Astrocyte (in vitro differentiated cells and primary cell): ENCODE measurements at regions not wholly inside any gene's neighbourhood (a gene's known extent, or its start where the extent isn't known, plus 50 kb on each side); places are given as distances from the start of the nearest gene placed in this dataset.

Experiments used
- DNase-seq: peaks from one replicate; pipeline ENCODE4 v3.0.0-alpha.2; 2010; ENCODE audit warnings: low read depth
- FAIRE-seq: peaks from 2 replicates; lab custom pipeline; 2011; peaks lifted over from hg19 to GRCh38; lab: Jason Lieb, UNC
- H2AFZ ChIP-seq: 2 replicates; pipeline ENCODE4 v1.6.0; 2012; ENCODE audit warnings: low read depth, low read length, inconsistent platforms
- H3K27ac ChIP-seq: 2 replicates; pipeline ENCODE4 v1.5.1; 2011; ENCODE audit warnings: low read depth, low read length, inconsistent platforms
- H3K27me3 ChIP-seq: 2 replicates; pipeline ENCODE4 v1.6.0; 2011; ENCODE audit warnings: low read length, inconsistent platforms; ENCODE audit not compliant: insufficient read depth
- H3K36me3 ChIP-seq: 2 replicates; pipeline ENCODE4 v1.5.1; 2011; ENCODE audit warnings: low read length, inconsistent platforms; ENCODE audit not compliant: insufficient read depth
- H3K4me1 ChIP-seq: 2 replicates; pipeline ENCODE4 v1.5.1; 2011; ENCODE audit warnings: low read length, inconsistent platforms; ENCODE audit not compliant: insufficient read depth
- H3K4me2 ChIP-seq: 2 replicates; pipeline ENCODE4 v1.6.0; 2012; ENCODE audit warnings: low read length, inconsistent platforms
- H3K4me3 ChIP-seq: 2 replicates; pipeline ENCODE4 v1.5.1; 2011; ENCODE audit warnings: low read depth, mild to moderate bottlenecking, low read length, inconsistent platforms; ENCODE audit not compliant: insufficient read depth
- H3K79me2 ChIP-seq: 2 replicates; pipeline ENCODE4 v1.6.0; 2012; ENCODE audit warnings: mild to moderate bottlenecking, low read length, inconsistent platforms; ENCODE audit not compliant: insufficient read depth
- H3K9ac ChIP-seq: 2 replicates; pipeline ENCODE4 v1.6.0; 2012; ENCODE audit warnings: mild to moderate bottlenecking, low read length, inconsistent platforms
- H3K9me3 ChIP-seq: 2 replicates; pipeline ENCODE4 v1.5.1; 2012; ENCODE audit warnings: low read depth, mild to moderate bottlenecking, low read length, inconsistent platforms; ENCODE audit not compliant: insufficient read depth
- H4K20me1 ChIP-seq: 2 replicates; pipeline ENCODE4 v1.6.0; 2012; ENCODE audit warnings: low read length, inconsistent platforms; ENCODE audit not compliant: insufficient read depth
- H3K27ac Mint-ChIP-seq: one replicate; pipeline ENCODE4 v1.8.0; 2021; ENCODE audit warnings: mild to moderate bottlenecking, mixed read lengths; ENCODE audit not compliant: unreplicated experiment
- H3K27me3 Mint-ChIP-seq: one replicate; pipeline ENCODE4 v1.8.0; 2021; ENCODE audit warnings: low read depth, mixed read lengths; ENCODE audit not compliant: unreplicated experiment
- H3K36me3 Mint-ChIP-seq: one replicate; pipeline ENCODE4 v1.8.0; 2021; ENCODE audit warnings: low read depth, mixed read lengths; ENCODE audit not compliant: unreplicated experiment
- H3K4me1 Mint-ChIP-seq: one replicate; pipeline ENCODE4 v1.8.0; 2021; ENCODE audit warnings: low read depth, mixed read lengths; ENCODE audit not compliant: unreplicated experiment
- H3K4me3 Mint-ChIP-seq: one replicate; pipeline ENCODE4 v1.8.0; 2021; ENCODE audit warnings: mild to moderate bottlenecking, moderate library complexity, mixed read lengths; ENCODE audit not compliant: unreplicated experiment
- H3K9me3 Mint-ChIP-seq: one replicate; pipeline ENCODE4 v1.8.0; 2021; ENCODE audit warnings: mild to moderate bottlenecking, mixed read lengths; ENCODE audit not compliant: unreplicated experiment
- EZH2 ChIP-seq: IDR thresholded peaks from 2 replicates; pipeline ENCODE4 v1.6.1; 2012; ENCODE audit warnings: mild to moderate bottlenecking, low read length, inconsistent platforms; ENCODE audit not compliant: insufficient read depth
- TF ChIP-seq, protein P1 (sequence below): IDR thresholded peaks from 2 replicates; pipeline ENCODE4 v1.5.1; 2011; ENCODE audit warnings: low read depth, mild to moderate bottlenecking, inconsistent platforms, low read length, moderate library complexity; ENCODE audit not compliant: insufficient read depth

DNA sequence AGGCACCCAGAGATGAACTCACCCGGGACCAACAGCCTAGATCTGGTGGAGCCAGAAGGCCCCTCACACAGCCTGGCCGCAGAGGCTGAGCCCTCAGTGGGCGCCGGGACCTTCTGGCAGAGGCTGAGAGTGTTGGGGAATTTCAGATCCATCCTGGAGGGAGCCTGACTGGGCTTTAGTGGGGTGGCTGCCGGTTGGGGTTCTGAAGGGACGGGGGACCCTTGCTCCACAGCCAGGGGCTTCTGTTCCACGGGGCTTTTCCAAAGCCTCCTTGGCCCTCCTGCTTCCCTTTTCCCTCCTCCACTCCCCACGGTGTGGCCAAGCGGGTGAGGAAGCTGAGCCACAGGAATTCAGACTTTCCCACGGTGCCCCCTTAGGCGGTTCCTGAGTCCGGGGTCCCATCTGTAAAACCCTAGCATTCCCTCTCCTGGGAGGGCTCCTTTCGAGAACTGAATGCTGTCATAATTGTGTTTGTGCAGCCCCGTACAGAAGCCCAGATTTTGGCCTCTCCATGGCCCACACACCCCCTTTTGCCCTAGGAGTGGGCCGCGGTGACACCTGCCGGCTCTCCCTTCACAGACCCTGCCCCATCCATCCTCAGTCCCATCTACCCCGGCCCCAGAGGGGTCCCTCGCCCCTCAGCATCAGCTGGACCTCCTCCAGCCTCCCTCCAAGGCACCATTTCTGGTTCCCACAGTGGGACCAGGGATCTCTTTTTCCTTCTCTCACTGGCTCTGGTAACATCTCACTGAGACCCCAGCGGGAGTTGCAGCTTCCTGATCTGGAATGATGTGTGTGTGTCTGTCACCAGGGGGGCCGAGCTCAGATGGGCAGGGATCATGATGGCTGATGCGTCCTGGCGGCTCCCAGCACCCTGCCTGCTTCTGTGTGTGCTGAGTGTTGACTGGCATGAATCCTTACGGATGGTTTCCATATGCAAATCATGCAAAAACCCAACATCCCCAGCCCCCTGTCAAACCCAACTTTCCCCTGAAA is 1048.4 kb downstream of the TBC1D22A start:
- peaks cover 43% of the 10 kb centered on the region for H3K27me3 Mint-ChIP-seq
- Histone ChIP-seq H3K36me3 (no peaks in the 10 kb centered on the region), H3K4me2 (no peak overlapping the region), H3K9ac (no peak overlapping the region), H3K4me3 (no peak overlapping the region), H3K4me1 (no peaks in the 10 kb centered on the region), H3K27ac (no peak overlapping the region), H3K9me3 (peaks cover 16% of the 10 kb centered on the region), H3K79me2 (no peaks in the 10 kb centered on the region), H2AFZ (no peak overlapping the region), H4K20me1 (no peaks in the 10 kb centered on the region), H3K27me3 (no peaks in the 10 kb centered on the region)
- H3K4me3 Mint-ChIP-seq = no peak overlapping the region
- no peak overlapping the region for H3K27ac Mint-ChIP-seq
- no peak for FAIRE-seq
- no peak for DNase-seq
- no peaks in the 10 kb centered on the region for H3K36me3 Mint-ChIP-seq
- H3K9me3 Mint-ChIP-seq = no peaks in the 10 kb centered on the region
- TF ChIP-seq, protein P1, sequence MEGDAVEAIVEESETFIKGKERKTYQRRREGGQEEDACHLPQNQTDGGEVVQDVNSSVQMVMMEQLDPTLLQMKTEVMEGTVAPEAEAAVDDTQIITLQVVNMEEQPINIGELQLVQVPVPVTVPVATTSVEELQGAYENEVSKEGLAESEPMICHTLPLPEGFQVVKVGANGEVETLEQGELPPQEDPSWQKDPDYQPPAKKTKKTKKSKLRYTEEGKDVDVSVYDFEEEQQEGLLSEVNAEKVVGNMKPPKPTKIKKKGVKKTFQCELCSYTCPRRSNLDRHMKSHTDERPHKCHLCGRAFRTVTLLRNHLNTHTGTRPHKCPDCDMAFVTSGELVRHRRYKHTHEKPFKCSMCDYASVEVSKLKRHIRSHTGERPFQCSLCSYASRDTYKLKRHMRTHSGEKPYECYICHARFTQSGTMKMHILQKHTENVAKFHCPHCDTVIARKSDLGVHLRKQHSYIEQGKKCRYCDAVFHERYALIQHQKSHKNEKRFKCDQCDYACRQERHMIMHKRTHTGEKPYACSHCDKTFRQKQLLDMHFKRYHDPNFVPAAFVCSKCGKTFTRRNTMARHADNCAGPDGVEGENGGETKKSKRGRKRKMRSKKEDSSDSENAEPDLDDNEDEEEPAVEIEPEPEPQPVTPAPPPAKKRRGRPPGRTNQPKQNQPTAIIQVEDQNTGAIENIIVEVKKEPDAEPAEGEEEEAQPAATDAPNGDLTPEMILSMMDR = no peak
- TF ChIP-seq EZH2 = no peak
- no peaks in the 10 kb centered on the region for H3K4me1 Mint-ChIP-seq

DNA sequence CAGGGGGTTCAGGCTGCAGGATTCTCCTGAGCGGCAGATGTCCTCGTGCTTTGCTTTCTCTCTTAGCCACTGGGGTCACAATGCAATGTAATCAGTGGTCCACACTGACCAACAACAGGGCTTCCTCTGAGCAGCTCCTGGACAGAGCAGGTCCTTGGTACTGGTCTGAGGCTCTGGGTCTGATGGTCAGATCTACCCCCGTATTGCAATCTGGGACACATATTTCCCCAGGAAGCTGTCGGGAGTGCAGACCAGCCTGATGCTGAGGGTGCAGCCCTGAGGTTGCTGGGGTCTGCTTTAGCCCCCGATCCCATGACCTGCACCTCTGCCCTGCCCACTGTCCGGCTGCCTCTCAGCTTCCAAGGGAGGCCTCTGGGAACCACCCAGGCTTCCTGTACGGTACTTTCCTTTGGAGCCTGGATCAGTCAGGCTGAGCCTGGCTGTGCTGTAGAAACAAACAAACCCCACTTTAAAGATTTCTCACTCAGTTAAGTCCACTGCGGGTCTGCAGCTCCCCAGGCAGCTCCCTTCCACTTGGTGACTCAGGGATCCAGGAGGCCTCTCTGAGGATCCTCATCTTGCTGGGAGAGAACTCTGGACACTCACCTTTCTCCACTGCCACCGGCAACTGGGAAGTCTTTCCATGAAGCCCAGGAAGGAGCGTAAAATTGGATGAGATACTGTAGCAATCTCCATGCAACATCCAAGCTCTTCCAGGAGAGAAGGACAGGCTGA is 1046.6 kb downstream of the TBC1D22A start:
- Histone ChIP-seq H3K27ac (no peak overlapping the region), H3K36me3 (no peaks in the 10 kb centered on the region), H3K4me2 (no peak overlapping the region), H3K9me3 (peaks cover 16% of the 10 kb centered on the region), H2AFZ (no peak overlapping the region), H3K27me3 (no peaks in the 10 kb centered on the region), H3K4me1 (no peaks in the 10 kb centered on the region), H3K4me3 (no peak overlapping the region), H3K79me2 (no peaks in the 10 kb centered on the region), H4K20me1 (no peaks in the 10 kb centered on the region), H3K9ac (no peak overlapping the region)
- Mint-ChIP-seq H3K27me3 (peaks cover 44% of the 10 kb centered on the region), H3K4me3 (no peak overlapping the region), H3K36me3 (no peaks in the 10 kb centered on the region), H3K4me1 (no peaks in the 10 kb centered on the region), H3K9me3 (peaks cover 2% of the 10 kb centered on the region), H3K27ac (no peak overlapping the region)
- DNase-seq (no peak), FAIRE-seq (no peak)
- no peak for TF ChIP-seq EZH2
- TF ChIP-seq, protein P1 = no peak
